HK-2 (cell line): ENCODE measurements at regions not wholly inside any gene's neighbourhood (a gene's known extent, or its start where the extent isn't known, plus 50 kb on each side); places are given as distances from the start of the nearest gene placed in this dataset.
"Not testable (repeated sequence)": the region's sequence is repeated elsewhere in the genome, so short reads cannot be mapped to it uniquely, and the experiment has no call there.

Source experiments
- DNase-seq: peaks from one replicate; pipeline ENCODE4 v3.0.0-alpha.2; 2018; ENCODE audit not compliant: unreplicated experiment

DNA sequence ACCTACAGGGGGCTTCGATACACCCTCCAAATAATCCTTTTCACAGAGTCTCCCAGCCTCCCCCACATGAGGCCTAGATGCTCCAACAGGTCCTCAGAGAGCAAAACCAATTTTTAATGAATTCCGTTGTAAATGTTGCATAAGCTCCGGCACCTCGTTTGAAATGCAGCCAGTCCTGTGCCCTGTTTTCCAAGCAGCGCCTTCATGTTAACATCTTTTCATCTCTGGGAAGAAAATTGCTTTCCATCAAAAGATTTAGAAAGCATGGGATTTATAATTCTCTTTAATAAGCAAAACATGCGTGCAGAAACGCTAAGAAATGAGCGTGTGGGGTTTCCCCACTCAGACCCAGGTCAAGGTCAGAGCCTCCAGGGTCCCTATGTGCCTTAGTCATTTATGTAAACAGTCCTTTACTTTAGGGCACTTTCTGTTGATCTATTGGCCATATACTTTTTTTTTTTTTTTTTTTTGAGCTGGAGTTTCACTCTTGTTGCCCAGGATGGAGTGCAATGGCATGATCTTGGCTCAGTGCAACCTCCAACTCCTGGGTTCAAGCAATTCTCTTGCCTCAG is 177.5 kb upstream of the S1PR3 start:
- DNase-seq = no peak

DNA sequence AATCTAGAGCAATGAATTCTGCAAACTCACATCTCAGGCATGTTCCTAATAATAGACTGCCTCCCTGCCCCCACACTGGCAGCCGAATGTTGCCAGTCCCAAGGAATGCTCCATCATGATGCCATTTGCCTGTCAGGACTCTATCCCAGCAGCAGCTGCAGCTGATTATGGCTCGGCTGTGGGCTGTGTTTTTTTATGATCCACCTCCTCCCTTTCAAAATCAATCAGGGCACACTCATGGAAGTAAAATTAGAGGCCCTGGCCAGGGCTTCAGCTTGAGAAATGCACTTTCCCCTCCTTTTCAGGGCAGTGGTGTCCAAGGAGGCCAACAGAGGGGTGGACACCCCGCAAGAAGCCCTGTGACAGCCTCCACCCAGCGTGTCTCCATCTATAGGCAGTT is 176.7 kb upstream of the S1PR3 start:
- DNase-seq = no peak

DNA sequence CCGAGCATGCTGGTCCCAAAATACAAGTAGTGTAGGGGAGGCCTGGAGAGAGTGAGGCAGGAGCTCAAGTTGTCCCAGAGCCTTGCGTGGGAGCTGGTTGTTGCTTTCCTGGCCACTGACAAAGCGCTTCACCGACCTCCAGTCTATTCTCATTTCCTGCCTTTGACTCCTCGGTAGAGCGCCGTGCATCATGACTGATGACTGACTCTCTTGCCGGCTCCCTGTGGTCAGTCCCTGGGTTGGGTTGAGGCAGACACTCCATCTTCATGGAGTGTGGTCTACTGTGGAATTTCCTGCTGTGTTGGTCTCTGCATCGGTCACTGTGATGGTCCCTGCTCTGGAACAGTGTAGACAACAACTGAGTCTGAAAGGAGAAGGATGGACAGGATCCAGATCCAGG is 175.1 kb upstream of the S1PR3 start:
- no peak for DNase-seq

DNA sequence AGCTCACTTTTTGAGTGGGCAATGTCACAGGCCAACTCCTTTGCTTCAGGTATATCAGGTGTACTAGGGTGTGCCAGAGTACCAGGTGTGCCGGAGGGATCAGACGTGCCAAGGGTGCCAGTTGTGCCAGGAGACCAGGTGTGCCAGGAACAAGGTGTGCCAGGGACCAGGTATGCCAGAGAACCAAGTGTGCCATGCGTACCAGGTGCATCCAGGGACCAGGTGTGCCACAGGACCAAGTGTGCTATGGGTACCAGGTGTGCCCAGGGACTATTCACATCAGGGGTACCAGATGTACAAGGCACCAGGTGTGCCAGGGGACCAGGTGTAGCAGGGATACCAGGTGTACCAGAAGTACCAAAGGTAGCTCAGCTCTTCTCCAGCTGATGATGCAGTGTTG is 174.7 kb upstream of the S1PR3 start:
- no peak for DNase-seq

DNA sequence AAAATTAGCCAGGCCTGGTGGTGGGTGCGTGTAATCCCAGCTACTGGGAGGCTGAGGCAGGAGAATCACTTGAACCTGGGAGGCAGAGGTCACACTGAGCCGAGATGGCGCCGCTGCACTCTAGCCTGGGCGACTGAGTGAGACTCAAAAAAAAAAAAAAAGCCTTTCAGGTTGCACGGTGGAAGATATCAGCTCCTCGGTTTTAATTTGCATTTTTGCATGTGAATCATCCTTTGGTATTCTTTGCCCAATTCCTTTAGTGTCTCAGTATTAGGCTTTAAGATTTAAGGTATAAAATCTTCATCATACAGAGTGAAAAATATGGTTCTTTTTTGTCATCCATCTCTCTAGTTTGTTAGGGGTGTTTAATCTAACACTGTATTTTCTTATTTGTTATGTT is 173.6 kb upstream of the S1PR3 start:
- DNase-seq = no peak

DNA sequence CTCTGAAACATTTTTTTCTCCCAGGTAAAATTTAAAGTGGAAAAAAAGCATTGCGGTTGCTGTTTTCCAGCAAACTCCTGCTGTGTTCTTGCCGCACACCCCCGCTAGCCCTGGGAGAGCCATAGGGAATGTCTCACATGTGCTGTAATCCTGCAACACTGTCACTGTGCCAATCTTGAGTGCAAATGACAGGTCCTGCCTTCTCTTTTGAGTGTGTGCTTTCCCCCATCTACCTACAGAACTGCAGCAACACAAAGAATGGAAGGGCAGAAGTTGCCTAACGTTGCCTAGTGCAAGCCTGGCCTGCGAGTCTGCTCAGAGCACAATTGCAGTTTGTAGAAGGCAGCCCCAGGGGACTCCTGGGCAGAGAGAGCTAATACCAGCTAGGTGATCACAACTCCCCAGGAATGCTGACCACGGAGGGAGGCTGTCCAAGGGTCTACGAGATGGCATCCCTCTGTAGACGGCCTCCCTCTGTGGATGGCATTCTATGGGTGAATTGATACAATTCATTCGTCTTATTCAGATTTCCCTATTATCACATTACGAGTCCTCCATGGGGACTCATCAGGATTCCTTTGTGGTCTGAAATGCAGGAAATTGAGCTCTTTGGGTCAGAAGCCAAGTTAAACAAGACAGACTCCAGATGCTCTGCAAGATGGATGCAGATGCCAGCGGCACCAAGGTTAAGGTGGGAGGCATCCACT is 172.6 kb upstream of the S1PR3 start:
- DNase-seq = no peak

DNA sequence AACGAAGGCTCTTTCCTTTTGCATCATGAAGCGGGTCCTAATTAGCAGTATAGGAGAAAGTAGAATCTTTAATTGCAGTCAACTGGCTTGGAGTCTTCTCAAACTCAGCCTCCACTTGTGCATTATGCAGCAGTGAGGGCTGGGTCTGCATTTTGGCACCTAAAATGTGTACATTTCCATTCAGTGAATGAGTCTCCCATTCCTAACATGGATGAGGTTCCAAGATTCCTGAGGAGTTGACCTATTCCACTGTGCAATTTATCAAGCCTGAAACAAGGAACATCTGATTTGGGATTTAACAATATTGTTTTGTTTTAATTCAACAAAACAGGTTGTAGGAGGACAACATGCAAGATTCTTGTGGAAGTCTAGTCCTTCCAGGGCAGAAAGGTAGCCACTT is 171.8 kb upstream of the S1PR3 start:
- no peak for DNase-seq

DNA sequence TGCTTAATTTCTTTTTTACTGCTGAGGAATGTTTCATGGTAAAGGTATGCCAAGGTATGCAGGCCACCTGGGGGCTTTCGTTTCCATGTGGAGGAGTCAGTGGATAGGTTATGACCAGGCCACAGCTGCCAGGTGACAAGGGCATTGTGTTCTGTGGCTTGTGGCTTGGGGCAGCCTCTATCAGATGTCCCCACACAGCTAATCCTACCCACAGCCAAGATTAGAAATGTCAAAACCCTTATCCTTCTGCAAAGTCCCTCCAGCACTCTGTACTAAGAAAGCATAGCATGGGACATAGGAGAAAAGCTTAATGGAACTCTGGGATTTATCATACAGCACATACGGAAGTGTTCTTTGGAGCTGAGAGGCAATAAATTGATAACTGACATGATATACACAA is 171.2 kb upstream of the S1PR3 start:
- no peak for DNase-seq

DNA sequence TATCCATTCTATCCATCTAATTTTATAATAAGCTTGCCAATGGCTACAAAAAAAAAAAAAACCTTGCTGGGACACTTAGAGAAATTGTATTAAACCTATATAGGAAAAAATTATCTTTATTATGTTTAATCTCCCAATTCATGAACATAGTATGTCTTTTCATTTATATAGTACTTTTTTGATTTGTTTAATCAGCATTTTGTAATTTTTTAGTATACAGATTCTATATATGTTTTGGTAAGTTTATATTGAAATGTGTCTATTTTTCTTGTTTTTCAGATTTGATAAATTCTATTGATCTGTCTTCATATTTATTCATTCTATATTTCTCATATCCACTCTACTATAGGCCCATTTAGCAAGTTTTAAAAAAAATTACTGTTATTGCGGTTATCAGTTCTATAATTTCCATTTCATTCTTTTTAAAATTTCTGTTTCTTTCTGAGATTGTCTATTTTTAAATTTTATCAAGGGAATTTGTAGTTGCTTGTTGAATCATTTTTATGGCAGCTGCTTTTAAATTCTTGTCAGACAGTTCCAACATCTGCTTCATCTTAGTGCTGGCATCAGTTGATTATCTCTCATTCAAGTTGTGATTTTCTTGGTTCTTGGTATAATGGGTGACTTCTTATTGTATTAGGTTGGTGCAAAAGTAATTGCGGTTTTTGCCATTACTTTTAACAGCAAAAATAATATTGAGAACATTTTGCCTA is 170.1 kb upstream of the S1PR3 start:
- no peak for DNase-seq

DNA sequence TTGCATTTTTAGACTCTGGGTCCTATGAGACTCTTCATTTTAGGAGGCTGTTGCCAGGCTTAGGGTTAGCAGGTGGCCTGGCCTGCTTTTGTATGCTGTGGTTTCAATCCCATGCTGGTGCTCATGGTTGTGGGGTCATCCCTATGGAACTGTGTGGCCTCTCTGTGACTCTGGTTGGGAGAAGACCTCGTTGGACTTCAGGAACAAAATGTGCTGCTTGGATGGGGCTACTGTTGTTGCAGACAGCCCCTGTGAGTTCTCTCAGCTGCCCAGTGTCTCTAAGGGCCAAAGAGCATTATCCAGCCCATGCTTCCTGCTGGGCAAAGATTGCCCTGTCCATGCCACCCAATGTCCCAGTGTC is 169.5 kb upstream of the S1PR3 start:
- no peak for DNase-seq

DNA sequence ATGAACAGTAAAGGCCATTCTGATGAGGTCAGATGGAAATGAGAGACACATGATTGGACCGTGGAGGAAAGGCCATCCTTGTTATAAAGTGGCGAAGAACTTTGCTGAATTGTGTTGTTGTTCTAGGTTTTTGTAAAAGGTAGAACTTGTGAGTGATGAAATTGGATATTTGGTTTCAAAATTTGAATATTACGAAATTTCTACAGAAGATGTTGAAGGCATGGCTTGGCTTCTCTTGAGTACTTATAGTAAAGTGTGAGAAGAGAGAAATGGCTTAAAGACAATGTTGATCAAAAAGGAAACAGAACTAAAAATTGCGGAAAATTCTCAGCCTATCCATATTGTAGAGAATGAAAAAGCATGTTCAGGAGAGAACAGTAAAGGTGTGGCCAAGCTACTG is 166.6 kb upstream of the S1PR3 start:
- DNase-seq = no peak

DNA sequence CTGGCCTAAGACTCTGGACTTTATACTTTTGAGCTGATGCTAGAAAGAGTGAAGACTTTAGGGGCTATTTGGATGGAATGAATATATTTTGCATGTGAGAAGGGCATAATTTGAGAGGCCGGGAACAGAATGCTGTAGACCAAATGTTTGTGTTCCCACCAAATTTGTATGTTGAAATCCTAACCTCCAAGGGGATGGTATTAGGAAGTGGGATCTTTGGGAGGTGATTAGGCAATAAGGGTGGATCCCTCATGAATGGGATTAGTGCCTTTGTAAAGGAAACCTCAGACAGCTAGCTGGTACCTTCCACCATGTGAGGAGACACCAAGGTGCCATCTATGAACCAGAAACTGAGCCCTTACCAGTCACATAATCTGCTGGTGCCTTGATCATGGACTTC is 165.1 kb upstream of the S1PR3 start:
- no peak for DNase-seq

DNA sequence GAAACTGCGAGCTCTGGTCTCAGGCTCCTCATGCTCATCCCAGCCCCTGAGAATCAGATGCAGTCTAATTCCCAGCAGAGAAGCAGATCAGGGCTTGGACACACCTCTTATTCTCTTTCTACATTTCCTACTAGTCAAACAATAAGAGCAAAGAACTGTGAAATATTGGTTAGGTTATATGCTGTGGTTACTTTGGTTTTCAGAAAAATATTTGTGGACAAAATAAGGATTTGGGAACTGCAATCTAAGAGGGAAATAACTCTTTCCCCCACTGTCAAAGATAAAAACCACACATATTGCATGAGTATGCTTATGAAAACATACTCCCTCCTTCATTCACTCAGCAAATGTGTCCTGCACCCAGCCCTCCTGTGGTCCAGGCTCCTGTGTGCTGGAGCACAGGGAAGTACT is 164.5 kb upstream of the S1PR3 start:
- no peak for DNase-seq

DNA sequence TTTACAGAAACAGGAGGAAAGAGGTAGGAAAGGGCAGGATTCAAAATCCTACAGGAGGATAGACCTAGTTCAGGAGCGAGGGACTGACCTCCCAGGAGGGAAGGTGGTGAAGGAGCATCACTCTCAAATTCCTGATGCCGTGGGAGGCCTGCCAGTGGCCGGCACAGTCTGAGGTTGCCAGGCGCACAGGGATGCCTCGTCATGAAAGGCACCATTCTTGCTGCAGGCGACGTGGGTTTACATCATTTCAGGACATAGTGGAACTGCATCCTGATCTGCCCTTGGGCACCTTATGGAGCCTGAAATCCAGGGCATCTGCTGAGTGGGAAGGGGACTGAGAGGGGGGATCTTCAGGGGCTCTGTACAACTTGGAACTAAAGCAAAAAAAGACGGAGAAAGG is 163.2 kb upstream of the S1PR3 start:
- DNase-seq = no peak

DNA sequence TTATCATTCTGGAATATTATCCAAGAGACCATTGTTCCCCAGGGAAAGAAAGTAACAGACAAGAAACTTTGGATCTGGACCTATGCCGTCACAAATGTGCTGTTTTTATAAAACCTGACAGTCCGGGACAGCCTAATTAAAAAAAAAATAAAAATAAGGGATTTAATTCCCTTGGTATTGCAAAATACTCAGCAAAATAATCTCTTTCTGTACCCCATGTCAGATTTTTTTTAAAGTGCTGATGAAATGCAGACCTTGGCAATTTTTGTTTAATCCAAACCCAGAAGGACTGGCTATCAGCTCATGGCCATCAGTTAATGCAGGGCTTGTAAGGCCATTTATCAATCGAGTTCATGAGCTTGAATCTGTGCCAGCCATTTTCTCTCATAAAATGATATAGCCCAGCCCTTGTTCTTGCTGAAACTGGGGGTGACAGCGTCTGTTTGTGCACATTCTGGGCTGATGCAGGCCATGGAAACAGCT is 162.7 kb upstream of the S1PR3 start:
- no peak for DNase-seq

DNA sequence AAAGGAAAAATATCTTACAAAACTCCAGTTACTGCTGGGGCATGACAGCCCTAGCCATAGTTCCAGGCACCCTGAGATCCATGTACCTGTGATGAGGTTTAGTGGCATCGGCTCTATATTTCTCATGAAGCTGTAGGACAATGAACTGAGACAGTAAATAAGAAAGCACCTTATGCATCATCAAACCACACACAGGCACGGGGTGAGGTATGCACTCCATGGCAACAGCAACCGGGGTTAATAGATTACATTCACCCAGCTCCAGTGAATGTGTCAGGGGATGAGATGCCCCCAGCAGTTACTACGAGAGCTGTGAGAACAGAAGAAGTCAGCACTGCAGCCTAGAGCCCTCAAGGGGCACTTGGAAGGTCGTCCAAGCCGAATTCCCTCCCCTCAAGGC is 162.0 kb upstream of the S1PR3 start:
- peak; percentile 30 for DNase-seq

DNA sequence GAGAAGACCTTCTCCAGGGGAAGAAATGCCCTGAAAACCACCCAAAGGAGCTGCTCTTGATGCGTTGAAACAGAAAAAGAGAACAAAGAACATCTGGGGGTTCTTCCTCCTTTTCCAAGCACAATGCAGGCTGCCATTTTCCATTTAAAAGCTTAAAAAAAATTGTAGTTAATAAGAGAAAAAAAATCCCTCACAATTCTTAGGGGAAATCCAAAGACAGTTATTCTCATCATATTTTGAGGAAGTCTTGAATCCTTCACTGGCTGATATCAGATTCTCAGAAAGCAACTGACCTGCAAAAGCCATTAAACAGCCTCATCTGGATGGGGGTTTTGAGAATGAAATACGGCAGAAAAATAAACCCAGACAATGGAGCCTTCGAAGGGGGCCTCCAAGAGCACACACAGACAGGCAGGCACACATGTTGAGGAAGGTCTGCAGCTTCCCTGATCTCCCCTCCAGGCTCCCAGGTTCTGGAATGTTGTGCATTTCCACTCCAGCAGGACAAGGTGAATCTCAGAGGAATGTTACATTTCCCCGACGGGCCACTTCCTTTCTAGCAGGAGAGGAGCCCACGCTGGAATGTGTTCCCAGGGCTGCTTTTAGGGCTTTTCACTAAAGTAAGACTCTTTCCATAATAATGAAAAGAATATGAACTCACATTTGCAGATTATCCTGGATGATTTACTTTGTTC is 159.4 kb upstream of the S1PR3 start:
- DNase-seq = no peak

DNA sequence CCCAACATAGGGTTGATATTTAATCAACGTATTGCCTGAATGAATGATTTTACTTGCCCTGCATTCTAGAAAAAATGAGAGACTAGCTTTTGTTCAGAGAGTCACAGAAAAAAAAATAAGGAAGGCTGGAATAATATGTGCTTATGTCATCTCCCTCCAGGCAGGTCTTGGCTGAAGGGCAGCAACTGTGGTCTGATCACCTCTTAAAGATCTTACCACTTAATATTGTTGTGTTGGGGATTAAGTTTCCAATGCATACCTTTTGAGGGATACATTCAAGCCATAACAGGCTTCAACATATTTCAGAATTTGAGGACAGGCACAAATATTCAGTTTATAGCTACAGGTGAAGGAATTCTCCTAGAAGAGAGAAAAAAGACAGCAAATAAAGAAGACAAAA is 157.3 kb upstream of the S1PR3 start:
- no peak for DNase-seq

DNA sequence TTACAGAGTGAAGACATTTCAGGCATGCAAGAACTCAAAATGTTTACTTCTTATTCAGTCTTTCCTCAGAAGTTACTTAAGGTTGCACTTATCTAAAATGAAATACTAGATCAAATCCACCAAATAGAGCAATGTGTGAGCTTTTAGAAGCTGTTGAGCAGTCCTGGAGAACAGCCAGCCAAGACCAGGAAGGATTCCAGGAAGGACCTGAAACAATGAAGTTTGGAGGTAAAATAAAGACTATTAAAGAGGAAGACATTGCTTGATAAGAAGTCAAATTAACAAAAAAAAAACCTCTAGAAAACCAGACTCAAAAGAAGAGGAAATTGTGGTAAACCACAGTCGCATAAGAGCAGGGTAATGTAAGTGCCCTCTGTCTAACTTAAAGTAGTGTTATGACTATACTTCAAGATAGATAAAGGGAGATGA is 156.2 kb upstream of the S1PR3 start:
- DNase-seq = no peak

DNA sequence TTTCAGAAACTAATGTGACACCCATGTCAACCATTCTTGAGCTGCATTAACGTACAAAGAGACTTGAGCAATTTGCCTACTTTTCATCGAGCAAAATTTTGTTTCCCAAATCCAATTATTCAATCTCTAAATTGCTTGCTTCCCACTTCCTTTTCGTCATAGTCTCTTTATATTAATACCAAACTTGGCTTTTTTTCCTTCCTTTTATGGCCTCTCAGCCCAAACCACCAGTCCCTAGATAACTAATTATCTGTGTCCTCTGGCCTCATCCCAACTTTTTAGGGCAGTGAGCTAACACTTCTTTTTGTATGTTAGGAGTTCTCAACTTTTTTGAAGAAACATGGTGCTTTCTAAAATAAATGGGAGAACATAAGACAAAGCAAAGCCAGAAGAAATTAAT is 155.5 kb upstream of the S1PR3 start:
- DNase-seq = no peak

DNA sequence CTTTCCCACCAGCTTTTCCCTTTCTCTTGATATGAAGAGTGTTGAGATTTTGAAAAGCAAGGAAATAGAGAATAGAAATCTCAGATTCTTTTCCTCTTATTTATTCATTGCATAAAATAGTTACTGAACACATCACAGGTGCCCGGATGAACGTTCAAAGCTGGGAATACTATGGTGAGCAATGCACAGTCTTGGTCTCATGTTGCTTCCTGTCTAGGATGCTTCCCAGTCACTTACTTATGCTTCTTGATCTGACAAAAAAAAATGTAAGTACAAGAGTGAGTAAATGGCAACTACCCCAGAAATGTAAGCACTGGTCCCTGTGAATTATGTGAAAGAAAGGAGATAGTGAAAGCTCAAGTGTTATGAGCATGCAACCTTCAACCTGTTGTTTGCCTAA is 153.5 kb upstream of the S1PR3 start:
- no peak for DNase-seq

DNA sequence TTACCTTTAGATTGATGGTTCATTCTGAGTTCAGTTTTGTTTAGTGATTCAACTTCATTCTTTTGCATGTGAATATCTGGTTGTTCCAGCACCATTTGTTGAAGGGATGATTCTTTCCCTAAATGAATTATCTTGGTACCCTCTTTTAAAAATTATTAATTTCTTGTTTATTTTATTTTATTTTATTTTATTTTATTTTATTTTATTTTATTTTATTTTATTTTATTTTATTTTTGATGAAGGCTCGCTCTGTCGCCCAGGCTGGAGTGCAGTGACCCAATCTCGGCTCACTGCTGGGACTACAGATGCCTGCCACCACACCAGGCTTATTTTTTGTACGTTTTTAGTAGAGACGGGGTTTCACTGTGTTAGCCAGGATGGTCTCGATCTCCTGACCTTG is 141.4 kb upstream of the S1PR3 start:
- DNase-seq = not testable (repeated sequence)

DNA sequence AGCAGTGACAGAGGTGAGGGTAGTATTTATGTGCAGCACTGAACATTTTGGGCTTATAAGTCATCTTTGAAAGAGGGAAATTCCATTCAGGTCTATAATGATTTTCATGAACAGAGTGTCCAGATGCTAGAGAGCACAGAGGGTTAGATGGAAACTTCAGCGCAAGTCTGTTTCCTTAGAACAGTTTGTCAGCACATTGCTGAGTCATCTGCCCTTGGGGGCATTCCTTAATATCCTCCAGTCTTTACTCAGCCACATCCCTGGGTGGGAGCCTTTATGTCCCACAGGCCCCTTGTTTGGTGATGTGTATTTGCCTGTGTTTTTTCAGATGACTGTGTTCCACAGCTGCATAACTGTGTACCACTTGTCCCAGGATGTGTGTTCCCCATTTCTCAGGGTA is 138.5 kb upstream of the S1PR3 start:
- no peak for DNase-seq
